ENCODE measurements at regions not wholly inside any gene's neighbourhood (a gene's known extent, or its start where the extent isn't known, plus 50 kb on each side); places are given as distances from the start of the nearest gene placed in this dataset.

DNA sequence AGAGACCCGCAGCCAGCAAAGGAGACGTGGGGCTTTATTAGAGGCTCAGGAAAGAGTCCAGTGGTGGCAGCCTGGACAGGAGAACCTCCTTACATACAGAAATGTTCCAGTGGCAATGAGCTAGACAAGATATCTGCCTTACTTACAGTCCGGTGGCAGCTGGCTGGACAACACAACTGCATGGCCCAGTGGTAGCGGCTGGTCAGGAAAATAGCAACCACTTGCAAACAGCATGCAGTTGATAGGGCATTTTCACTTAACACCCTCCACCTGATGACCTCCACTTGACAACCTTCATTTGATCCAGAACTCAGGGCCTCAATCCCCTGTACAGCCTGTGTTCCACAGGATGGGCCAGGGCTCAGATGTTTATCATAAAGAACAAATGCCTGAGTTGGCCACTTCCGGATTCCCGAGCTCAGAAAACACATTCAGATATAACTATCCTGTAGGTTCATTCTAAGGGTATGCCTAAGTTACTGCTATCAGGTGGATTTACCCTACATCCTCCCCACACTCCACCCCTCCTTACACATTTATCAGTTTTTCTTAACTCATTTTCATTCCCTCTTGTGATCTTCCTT is 63.3 kb upstream of the ITPRID2 start:
- TF ChIP-seq, protein P1, sequence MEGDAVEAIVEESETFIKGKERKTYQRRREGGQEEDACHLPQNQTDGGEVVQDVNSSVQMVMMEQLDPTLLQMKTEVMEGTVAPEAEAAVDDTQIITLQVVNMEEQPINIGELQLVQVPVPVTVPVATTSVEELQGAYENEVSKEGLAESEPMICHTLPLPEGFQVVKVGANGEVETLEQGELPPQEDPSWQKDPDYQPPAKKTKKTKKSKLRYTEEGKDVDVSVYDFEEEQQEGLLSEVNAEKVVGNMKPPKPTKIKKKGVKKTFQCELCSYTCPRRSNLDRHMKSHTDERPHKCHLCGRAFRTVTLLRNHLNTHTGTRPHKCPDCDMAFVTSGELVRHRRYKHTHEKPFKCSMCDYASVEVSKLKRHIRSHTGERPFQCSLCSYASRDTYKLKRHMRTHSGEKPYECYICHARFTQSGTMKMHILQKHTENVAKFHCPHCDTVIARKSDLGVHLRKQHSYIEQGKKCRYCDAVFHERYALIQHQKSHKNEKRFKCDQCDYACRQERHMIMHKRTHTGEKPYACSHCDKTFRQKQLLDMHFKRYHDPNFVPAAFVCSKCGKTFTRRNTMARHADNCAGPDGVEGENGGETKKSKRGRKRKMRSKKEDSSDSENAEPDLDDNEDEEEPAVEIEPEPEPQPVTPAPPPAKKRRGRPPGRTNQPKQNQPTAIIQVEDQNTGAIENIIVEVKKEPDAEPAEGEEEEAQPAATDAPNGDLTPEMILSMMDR (IDR thresholded peaks at IDR 0.05): no peak
- no peak for TF ChIP-seq POLR2AphosphoS5 (IDR thresholded peaks at IDR 0.05)
- TF ChIP-seq POLR2A (IDR thresholded peaks at IDR 0.05): no peak
- TF ChIP-seq EP300 (IDR thresholded peaks at IDR 0.05): no peak

Measured in suprapubic skin (tissue), 4 donors.